PFSK-1 (cell line): ENCODE measurements at regions not wholly inside any gene's neighbourhood (a gene's known extent, or its start where the extent isn't known, plus 50 kb on each side); places are given as distances from the start of the nearest gene placed in this dataset.

Source experiments
- POLR2AphosphoS5 ChIP-seq: IDR thresholded peaks from 2 replicates; pipeline ENCODE4 v1.6.1; 2012; ENCODE audit warnings: low read depth, mild to moderate bottlenecking, control low read depth, low read length, moderate library complexity
- SIN3A ChIP-seq: IDR thresholded peaks from 2 replicates; pipeline ENCODE4 v1.6.1; 2012; ENCODE audit warnings: mild to moderate bottlenecking, low read length, moderate library complexity, borderline replicate concordance; ENCODE audit not compliant: insufficient read depth
- TAF1 ChIP-seq: IDR thresholded peaks from 2 replicates; pipeline ENCODE4 v1.6.1; 2012; ENCODE audit warnings: low read length, control low read depth, borderline replicate concordance; ENCODE audit not compliant: insufficient read depth
- TF ChIP-seq, protein P1 (sequence below), 2 experiments: IDR thresholded peaks; 2 replicates each; pipeline versions ENCODE4 v1.6.1 to v1.8.0; 2011 to 2012; ENCODE audit warnings: low read depth in 2 of 2, low read length in 2 of 2, control low read depth in 1 of 2, inconsistent platforms in 1 of 2, mild to moderate bottlenecking in 1 of 2, moderate library complexity in 1 of 2; ENCODE audit not compliant: insufficient read depth in 1 of 2

DNA sequence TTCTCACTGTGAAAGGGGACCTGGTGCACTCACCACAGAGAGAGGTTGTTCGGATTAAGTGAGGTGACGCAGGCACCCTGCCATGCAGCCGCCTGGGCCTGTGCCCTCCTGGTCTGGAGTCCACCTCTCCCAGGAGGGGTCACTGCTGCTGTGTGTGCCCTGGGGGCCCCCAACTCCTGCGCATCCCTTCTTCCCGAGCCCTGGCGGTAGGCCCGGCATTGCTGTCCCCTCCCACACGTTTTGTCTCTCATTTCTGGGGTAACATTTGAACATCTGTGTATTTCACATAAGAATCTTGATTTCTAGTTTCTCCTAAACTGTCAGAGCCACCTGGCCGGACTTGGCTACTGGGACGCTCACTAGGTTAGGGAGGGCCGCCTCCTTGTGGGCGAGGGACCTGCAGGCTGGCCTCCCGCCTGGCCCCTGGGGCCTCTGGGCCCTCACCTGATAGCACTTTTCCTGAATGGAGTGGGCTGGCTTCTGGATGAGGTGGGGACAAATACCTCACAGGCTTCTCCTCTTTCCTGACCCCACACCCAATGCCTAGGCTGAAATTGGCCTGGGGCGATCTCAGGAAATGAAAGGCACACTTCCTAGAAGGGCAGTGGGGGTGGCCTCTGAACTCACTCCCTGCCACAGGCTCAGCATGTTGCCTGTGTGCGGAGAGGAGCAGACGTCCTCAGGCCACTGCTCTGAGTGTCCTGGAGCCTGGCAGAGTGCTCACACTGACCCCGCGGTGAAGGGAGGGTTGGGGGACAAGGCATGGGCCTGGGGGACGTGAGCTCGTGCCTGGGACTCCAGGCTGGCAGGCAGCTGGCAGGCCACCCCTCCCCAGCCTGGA, 104.2 kb upstream of the PRR23E start:
- TF ChIP-seq TAF1 (no peak), POLR2AphosphoS5 (no peak), SIN3A (no peak)
- TF ChIP-seq, protein P1, sequence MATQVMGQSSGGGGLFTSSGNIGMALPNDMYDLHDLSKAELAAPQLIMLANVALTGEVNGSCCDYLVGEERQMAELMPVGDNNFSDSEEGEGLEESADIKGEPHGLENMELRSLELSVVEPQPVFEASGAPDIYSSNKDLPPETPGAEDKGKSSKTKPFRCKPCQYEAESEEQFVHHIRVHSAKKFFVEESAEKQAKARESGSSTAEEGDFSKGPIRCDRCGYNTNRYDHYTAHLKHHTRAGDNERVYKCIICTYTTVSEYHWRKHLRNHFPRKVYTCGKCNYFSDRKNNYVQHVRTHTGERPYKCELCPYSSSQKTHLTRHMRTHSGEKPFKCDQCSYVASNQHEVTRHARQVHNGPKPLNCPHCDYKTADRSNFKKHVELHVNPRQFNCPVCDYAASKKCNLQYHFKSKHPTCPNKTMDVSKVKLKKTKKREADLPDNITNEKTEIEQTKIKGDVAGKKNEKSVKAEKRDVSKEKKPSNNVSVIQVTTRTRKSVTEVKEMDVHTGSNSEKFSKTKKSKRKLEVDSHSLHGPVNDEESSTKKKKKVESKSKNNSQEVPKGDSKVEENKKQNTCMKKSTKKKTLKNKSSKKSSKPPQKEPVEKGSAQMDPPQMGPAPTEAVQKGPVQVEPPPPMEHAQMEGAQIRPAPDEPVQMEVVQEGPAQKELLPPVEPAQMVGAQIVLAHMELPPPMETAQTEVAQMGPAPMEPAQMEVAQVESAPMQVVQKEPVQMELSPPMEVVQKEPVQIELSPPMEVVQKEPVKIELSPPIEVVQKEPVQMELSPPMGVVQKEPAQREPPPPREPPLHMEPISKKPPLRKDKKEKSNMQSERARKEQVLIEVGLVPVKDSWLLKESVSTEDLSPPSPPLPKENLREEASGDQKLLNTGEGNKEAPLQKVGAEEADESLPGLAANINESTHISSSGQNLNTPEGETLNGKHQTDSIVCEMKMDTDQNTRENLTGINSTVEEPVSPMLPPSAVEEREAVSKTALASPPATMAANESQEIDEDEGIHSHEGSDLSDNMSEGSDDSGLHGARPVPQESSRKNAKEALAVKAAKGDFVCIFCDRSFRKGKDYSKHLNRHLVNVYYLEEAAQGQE (IDR thresholded peaks at IDR 0.05; ENCODE audit: insufficient read depth in 1 of 2, low read depth in 2 of 2, low read length in 2 of 2) = no peak
